Peyer's patch (tissue), 4 donors: ENCODE measurements at regions not wholly inside any gene's neighbourhood (a gene's known extent, or its start where the extent isn't known, plus 50 kb on each side); places are given as distances from the start of the nearest gene placed in this dataset.

ENCODE experiments used
- DNase-seq, 3 donors: peaks; one replicate each; pipeline ENCODE4 v3.0.0-alpha.2; 2017 to 2019
- H3K27ac ChIP-seq, 4 donors: fragments of 200-600 bp; sonication (generic); one replicate each; pipeline ENCODE4 v1.5.1; 2016 to 2019
- H3K27me3 ChIP-seq, 2 donors: fragments of 200-600 bp; sonication (generic); one replicate each; pipeline ENCODE4 v1.5.1; 2019
- H3K36me3 ChIP-seq, 3 donors: fragments of 200-600 bp; sonication (generic); one replicate each; pipeline ENCODE4 v1.5.1; 2016 to 2019
- H3K4me1 ChIP-seq, 4 donors: fragments of 200-600 bp; sonication (generic); one replicate each; pipeline ENCODE4 v1.5.1; 2016 to 2019
- H3K4me3 ChIP-seq, 4 donors: fragments of 200-600 bp; sonication (generic); 1 replicate in 3 of 4; 2 replicates in 1 of 4; pipeline ENCODE4 v1.5.1; 2016 to 2019; ENCODE audit warnings: mild to moderate bottlenecking in 1 of 4
- H3K9me3 ChIP-seq, 4 donors: fragments of 200-600 bp; sonication (generic); one replicate each; pipeline ENCODE4 v1.5.1; 2016 to 2019; ENCODE audit warnings: mild to moderate bottlenecking in 1 of 4
- POLR2A ChIP-seq, 2 donors: fragments of 450-650 bp; IDR thresholded peaks; one replicate each; pipeline ENCODE4 v1.5.1; 2017; ENCODE audit warnings: antibody characterized with exemption in 2 of 2, mild to moderate bottlenecking in 2 of 2, moderate library complexity in 2 of 2
- TF ChIP-seq, protein P1 (sequence below), 6 experiments: fragments of 450-650 bp in 4 of 6; fragments of 200-600 bp in 2 of 6; sonication (generic) in 1 of 6; IDR thresholded peaks; one replicate each; pipeline ENCODE4 v1.5.1; 2017 to 2019; ENCODE audit warnings: antibody characterized with exemption in 6 of 6, mild to moderate bottlenecking in 3 of 6, moderate library complexity in 1 of 6

- Histone ChIP-seq H3K9me3 (no peaks in the 10 kb centered on the region), H3K4me1 (no peaks in the 10 kb centered on the region), H3K36me3 (no peaks in the 10 kb centered on the region), H3K27ac (no peak overlapping the region), H3K4me3 (no peak overlapping the region), H3K27me3 (no peaks in the 10 kb centered on the region)
- no peak for DNase-seq
- TF ChIP-seq, protein P1, sequence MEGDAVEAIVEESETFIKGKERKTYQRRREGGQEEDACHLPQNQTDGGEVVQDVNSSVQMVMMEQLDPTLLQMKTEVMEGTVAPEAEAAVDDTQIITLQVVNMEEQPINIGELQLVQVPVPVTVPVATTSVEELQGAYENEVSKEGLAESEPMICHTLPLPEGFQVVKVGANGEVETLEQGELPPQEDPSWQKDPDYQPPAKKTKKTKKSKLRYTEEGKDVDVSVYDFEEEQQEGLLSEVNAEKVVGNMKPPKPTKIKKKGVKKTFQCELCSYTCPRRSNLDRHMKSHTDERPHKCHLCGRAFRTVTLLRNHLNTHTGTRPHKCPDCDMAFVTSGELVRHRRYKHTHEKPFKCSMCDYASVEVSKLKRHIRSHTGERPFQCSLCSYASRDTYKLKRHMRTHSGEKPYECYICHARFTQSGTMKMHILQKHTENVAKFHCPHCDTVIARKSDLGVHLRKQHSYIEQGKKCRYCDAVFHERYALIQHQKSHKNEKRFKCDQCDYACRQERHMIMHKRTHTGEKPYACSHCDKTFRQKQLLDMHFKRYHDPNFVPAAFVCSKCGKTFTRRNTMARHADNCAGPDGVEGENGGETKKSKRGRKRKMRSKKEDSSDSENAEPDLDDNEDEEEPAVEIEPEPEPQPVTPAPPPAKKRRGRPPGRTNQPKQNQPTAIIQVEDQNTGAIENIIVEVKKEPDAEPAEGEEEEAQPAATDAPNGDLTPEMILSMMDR (IDR thresholded peaks at IDR 0.05), result no peak
- no peak for TF ChIP-seq POLR2A (IDR thresholded peaks at IDR 0.05)
Observed at GRCh38 chr4:14028862-14029261, 401.3 kb upstream of the BOD1L1 start.

DNA sequence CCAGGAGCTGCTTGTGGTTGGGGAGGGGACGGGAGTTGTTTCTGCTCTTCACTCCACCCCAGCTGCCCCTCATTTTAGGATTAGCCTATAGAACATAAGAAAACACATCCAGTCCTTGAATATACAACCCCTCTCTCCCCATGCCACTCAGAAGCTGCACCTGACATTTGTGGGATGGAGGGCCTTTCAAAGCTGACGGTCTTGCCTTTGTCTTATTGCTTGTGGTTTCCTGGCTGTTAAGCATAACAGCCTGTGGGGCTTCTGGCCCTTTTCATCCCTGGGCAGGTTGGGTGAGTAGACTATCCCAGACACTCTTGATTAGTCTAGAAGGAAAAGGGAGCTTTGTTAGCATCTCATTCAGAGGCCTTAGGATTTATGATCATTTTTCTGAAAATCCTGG lies 407.6 kb upstream of the BOD1L1 start:
- TF ChIP-seq, protein P1 (IDR thresholded peaks at IDR 0.05), result no peak
- TF ChIP-seq POLR2A (IDR thresholded peaks at IDR 0.05), result no peak

DNA sequence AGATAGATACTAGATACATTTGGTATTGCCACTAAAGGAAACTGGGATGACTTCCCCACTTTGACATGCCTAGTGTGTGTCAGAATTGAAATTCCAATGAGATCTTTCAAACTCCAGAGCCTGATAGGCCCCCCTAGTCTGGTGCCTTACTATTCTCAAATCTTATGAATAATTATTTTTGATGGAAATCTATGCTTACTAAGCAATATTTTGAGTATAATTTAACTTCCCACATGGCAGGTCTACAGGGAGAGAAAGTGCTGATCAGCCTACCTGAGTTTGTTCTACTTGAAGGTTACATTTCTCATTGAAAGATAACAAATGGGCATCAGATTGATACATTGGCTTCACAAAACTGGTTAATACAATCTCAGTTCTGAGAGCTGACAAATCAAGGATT lies 415.7 kb upstream of the BOD1L1 start:
- Histone ChIP-seq H3K27me3 (no peaks in the 10 kb centered on the region), H3K4me3 (no peak overlapping the region), H3K36me3 (no peaks in the 10 kb centered on the region), H3K4me1 (no peaks in the 10 kb centered on the region), H3K27ac (no peak overlapping the region), H3K9me3 (no peaks in the 10 kb centered on the region)
- DNase-seq, result no peak
- no peak for TF ChIP-seq POLR2A (IDR thresholded peaks at IDR 0.05)
- TF ChIP-seq, protein P1 (IDR thresholded peaks at IDR 0.05), result no peak

More for the DNA sequence above, 407.6 kb upstream of the BOD1L1 start:
- Histone ChIP-seq H3K4me1 (no peaks in the 10 kb centered on the region), H3K9me3 (no peaks in the 10 kb centered on the region), H3K36me3 (no peaks in the 10 kb centered on the region), H3K27ac (no peak overlapping the region), H3K27me3 (no peaks in the 10 kb centered on the region), H3K4me3 (no peak overlapping the region)
- DNase-seq, result no peak

- Histone ChIP-seq H3K27ac (no peak overlapping the region), H3K36me3 (no peaks in the 10 kb centered on the region), H3K9me3 (no peaks in the 10 kb centered on the region), H3K4me1 (no peaks in the 10 kb centered on the region), H3K4me3 (no peak overlapping the region), H3K27me3 (no peaks in the 10 kb centered on the region)
- DNase-seq, result no peak
- TF ChIP-seq, protein P1 (IDR thresholded peaks at IDR 0.05), result no peak
- no peak for TF ChIP-seq POLR2A (IDR thresholded peaks at IDR 0.05)
Observed at GRCh38 chr4:14046642-14047041, 419.1 kb upstream of the BOD1L1 start.

- no peaks in the 10 kb centered on the region for H3K9me3 ChIP-seq
- no peak overlapping the region for H3K27ac ChIP-seq
- no peak for DNase-seq
- H3K4me1 ChIP-seq, result no peaks in the 10 kb centered on the region
- H3K4me3 ChIP-seq, result no peak overlapping the region
- no peaks in the 10 kb centered on the region for H3K27me3 ChIP-seq
- TF ChIP-seq, protein P1 (IDR thresholded peaks at IDR 0.05), result no peak
- TF ChIP-seq POLR2A (IDR thresholded peaks at IDR 0.05), result no peak
- H3K36me3 ChIP-seq, result no peaks in the 10 kb centered on the region
Observed at GRCh38 chr4:14047840-14048239, 420.3 kb upstream of the BOD1L1 start.

GRCh38 chr4:14049946-14050345 lies 422.4 kb upstream of the BOD1L1 start:
- H3K27ac ChIP-seq, result no peak overlapping the region
- no peaks in the 10 kb centered on the region for H3K4me1 ChIP-seq
- no peak for TF ChIP-seq POLR2A (IDR thresholded peaks at IDR 0.05)
- TF ChIP-seq, protein P1 (IDR thresholded peaks at IDR 0.05), result no peak
- no peak for DNase-seq
- H3K9me3 ChIP-seq, result no peaks in the 10 kb centered on the region
- H3K36me3 ChIP-seq, result no peaks in the 10 kb centered on the region
- no peaks in the 10 kb centered on the region for H3K27me3 ChIP-seq
- no peak overlapping the region for H3K4me3 ChIP-seq
